Parathyroid adenoma (tissue), 2 donors: ENCODE measurements at regions not wholly inside any gene's neighbourhood (a gene's known extent, or its start where the extent isn't known, plus 50 kb on each side); places are given as distances from the start of the nearest gene placed in this dataset.

ENCODE experiments used
- H2AFZ ChIP-seq: fragments of 300-600 bp; sonication (generic); one replicate; pipeline ENCODE4 v1.7.0; 2017; ENCODE audit warnings: antibody characterized with exemption, mild to moderate bottlenecking
- H3K27ac ChIP-seq: fragments of 300-600 bp; sonication (generic); one replicate; pipeline ENCODE4 v1.7.0; 2017
- H3K27me3 ChIP-seq: fragments of 300-600 bp; sonication (generic); one replicate; pipeline ENCODE4 v1.7.0; 2017; ENCODE audit warnings: low read length; ENCODE audit not compliant: control insufficient read depth, insufficient read depth
- H3K36me3 ChIP-seq: fragments of 300-600 bp; sonication (generic); one replicate; pipeline ENCODE4 v1.7.0; 2017; ENCODE audit warnings: low read length; ENCODE audit not compliant: control insufficient read depth, insufficient read depth
- H3K4me1 ChIP-seq: fragments of 300-600 bp; sonication (generic); one replicate; pipeline ENCODE4 v1.7.0; 2017; ENCODE audit warnings: control low read depth
- H3K4me2 ChIP-seq: fragments of 300-600 bp; sonication (generic); one replicate; pipeline ENCODE4 v1.7.0; 2017; ENCODE audit warnings: low read length
- H3K4me3 ChIP-seq: fragments of 300-600 bp; sonication (generic); one replicate; pipeline ENCODE4 v1.7.0; 2017; ENCODE audit warnings: low read depth, low read length
- H3K79me2 ChIP-seq: fragments of 300-600 bp; sonication (generic); one replicate; pipeline ENCODE4 v1.7.0; 2017; ENCODE audit warnings: control low read depth
- H3K9ac ChIP-seq: fragments of 300-600 bp; sonication (generic); one replicate; pipeline ENCODE4 v1.7.0; 2017; ENCODE audit warnings: mild to moderate bottlenecking
- H3K9me3 ChIP-seq: fragments of 300-600 bp; sonication (generic); one replicate; pipeline ENCODE4 v1.7.0; 2017; ENCODE audit warnings: low read length; ENCODE audit not compliant: control insufficient read depth
- CTCF ChIP-seq: fragments of 300-600 bp; sonication (generic); IDR thresholded peaks from one replicate; pipeline ENCODE4 v1.7.0; 2017; ENCODE audit warnings: antibody characterized with exemption, mild to moderate bottlenecking
- donor health status: primary hyperparathyroidism.

- Histone ChIP-seq H3K9ac (no peak overlapping the region), H3K4me2 (no peak overlapping the region), H2AFZ (no peak overlapping the region), H3K27ac (no peak overlapping the region), H3K36me3 (no peaks in the 10 kb centered on the region), H3K9me3 (no peaks in the 10 kb centered on the region), H3K79me2 (no peaks in the 10 kb centered on the region), H3K27me3 (no peaks in the 10 kb centered on the region), H3K4me3 (no peak overlapping the region), H3K4me1 (no peaks in the 10 kb centered on the region)
- no peak for TF ChIP-seq CTCF
Observed at GRCh38 chrX:150203248-150203645, 159.9 kb upstream of the MAMLD1 start.

GRCh38 chrX:150205011-150205410, 158.1 kb upstream of the MAMLD1 start:
- Histone ChIP-seq H3K9me3 (no peaks in the 10 kb centered on the region), H3K9ac (no peak overlapping the region), H3K36me3 (no peaks in the 10 kb centered on the region), H3K27ac (no peak overlapping the region), H2AFZ (no peak overlapping the region), H3K4me3 (no peak overlapping the region), H3K4me2 (no peak overlapping the region), H3K27me3 (no peaks in the 10 kb centered on the region), H3K79me2 (no peaks in the 10 kb centered on the region), H3K4me1 (no peaks in the 10 kb centered on the region)
- TF ChIP-seq CTCF: no peak

- no peak for TF ChIP-seq CTCF
- Histone ChIP-seq H3K27ac (no peak overlapping the region), H3K4me2 (no peak overlapping the region), H3K36me3 (no peaks in the 10 kb centered on the region), H3K79me2 (no peaks in the 10 kb centered on the region), H3K9ac (no peak overlapping the region), H3K27me3 (no peaks in the 10 kb centered on the region), H2AFZ (no peak overlapping the region), H3K4me3 (no peak overlapping the region), H3K9me3 (no peaks in the 10 kb centered on the region), H3K4me1 (no peaks in the 10 kb centered on the region)
Observed at GRCh38 chrX:150207733-150208132, 155.4 kb upstream of the MAMLD1 start.

- Histone ChIP-seq H3K9me3 (no peaks in the 10 kb centered on the region), H3K4me1 (no peaks in the 10 kb centered on the region), H3K27me3 (no peaks in the 10 kb centered on the region), H3K9ac (no peak overlapping the region), H3K4me2 (no peak overlapping the region), H3K4me3 (no peak overlapping the region), H2AFZ (no peak overlapping the region), H3K79me2 (no peaks in the 10 kb centered on the region), H3K27ac (no peak overlapping the region), H3K36me3 (no peaks in the 10 kb centered on the region)
- TF ChIP-seq CTCF: no peak
Observed at GRCh38 chrX:150211988-150212387, 151.1 kb upstream of the MAMLD1 start.

GRCh38 chrX:150212672-150213480, 150.2 kb upstream of the MAMLD1 start:
- Histone ChIP-seq H3K79me2 (no peaks in the 10 kb centered on the region), H3K4me3 (no peak overlapping the region), H3K4me1 (no peaks in the 10 kb centered on the region), H2AFZ (peak overlapping the region; percentile 34), H3K4me2 (no peak overlapping the region), H3K9me3 (no peaks in the 10 kb centered on the region), H3K36me3 (no peaks in the 10 kb centered on the region), H3K27me3 (no peaks in the 10 kb centered on the region), H3K9ac (no peak overlapping the region), H3K27ac (peak overlapping the region; percentile 39)
- peak; percentile 21 for TF ChIP-seq CTCF
